ENCODE measurements at regions not wholly inside any gene's neighbourhood (a gene's known extent, or its start where the extent isn't known, plus 50 kb on each side); places are given as distances from the start of the nearest gene placed in this dataset.

- no CpG with 5 or more reads among the region's 1 CpG for WGBS (ENCODE audit: insufficient coverage)
- POLR2A ChIA-PET: no interaction called here
- Mint-ChIP-seq H3K4me1 (no peaks in the 10 kb centered on the region), H3K27me3 (no peaks in the 10 kb centered on the region), H3K4me3 (no peak overlapping the region), H3K27ac (no peak overlapping the region), H3K36me3 (no peaks in the 10 kb centered on the region), H3K9me3 (peaks cover 0 to 7% (median 4%) of the 10 kb centered on the region in 3 donors)
- CTCF ChIA-PET: no interaction called here
- Histone ChIP-seq H3K27me3 (replicated peaks in 1 of 2; ENCODE audit: control insufficient read depth in 2 of 2, extremely low read depth in 1 of 2, insufficient read depth in 2 of 2, low read length in 1 of 2) (no peaks in the 10 kb centered on the region), H3K4me1 (ENCODE audit: control insufficient read depth in 1 of 2, extremely low read depth in 1 of 2, insufficient read depth in 2 of 2, low read length in 2 of 2) (no peaks in the 10 kb centered on the region), H3K36me3 (ENCODE audit: control insufficient read depth in 2 of 2, extremely low read depth in 1 of 2, insufficient read depth in 1 of 2, low read length in 1 of 2) (no peaks in the 10 kb centered on the region), H3K4me3 (ENCODE audit: control insufficient read depth in 1 of 2, extremely low read depth in 1 of 2, low read length in 1 of 2) (no peak overlapping the region), H3K9me3 (no peaks in the 10 kb centered on the region), H3K27ac (ENCODE audit: low read length) (no peak overlapping the region)
- DNase-seq (no peak), ATAC-seq (replicated peaks in 1 of 4) (no peak)
Observed at GRCh38 chr5:125293223-125293622, 546.8 kb upstream of the ZNF608 start.

- no peak overlapping the region for H3K27ac Mint-ChIP-seq
- ATAC-seq (replicated peaks in 1 of 4) (no peak), DNase-seq (no peak)
- no peaks in the 10 kb centered on the region for H3K36me3 ChIP-seq (ENCODE audit: control insufficient read depth in 2 of 2, extremely low read depth in 1 of 2, insufficient read depth in 1 of 2, low read length in 1 of 2)
- WGBS (ENCODE audit: insufficient coverage): 81% methylated on average over 2 of the region's 4 CpGs
- no peak overlapping the region for H3K27ac ChIP-seq (ENCODE audit: low read length)
- no peaks in the 10 kb centered on the region for H3K9me3 ChIP-seq
- ChIA-PET CTCF (no interaction called here), POLR2A (no interaction called here)
- H3K4me3 Mint-ChIP-seq: no peak overlapping the region
- no peak overlapping the region for H3K4me3 ChIP-seq (ENCODE audit: control insufficient read depth in 1 of 2, extremely low read depth in 1 of 2, low read length in 1 of 2)
- no peaks in the 10 kb centered on the region for H3K4me1 ChIP-seq (ENCODE audit: control insufficient read depth in 1 of 2, extremely low read depth in 1 of 2, insufficient read depth in 2 of 2, low read length in 2 of 2)
- no peaks in the 10 kb centered on the region for H3K36me3 Mint-ChIP-seq
- peaks cover 0 to 7% (median 4%) of the 10 kb centered on the region in 3 donors for H3K9me3 Mint-ChIP-seq
- H3K4me1 Mint-ChIP-seq: no peaks in the 10 kb centered on the region
- H3K27me3 Mint-ChIP-seq: no peaks in the 10 kb centered on the region
- H3K27me3 ChIP-seq (replicated peaks in 1 of 2; ENCODE audit: control insufficient read depth in 2 of 2, extremely low read depth in 1 of 2, insufficient read depth in 2 of 2, low read length in 1 of 2): no peaks in the 10 kb centered on the region
Observed at GRCh38 chr5:125293726-125294125, 547.3 kb upstream of the ZNF608 start.

- H3K9me3 Mint-ChIP-seq: peaks cover 0 to 7% (median 4%) of the 10 kb centered on the region in 3 donors
- Histone ChIP-seq H3K27me3 (replicated peaks in 1 of 2; ENCODE audit: control insufficient read depth in 2 of 2, extremely low read depth in 1 of 2, insufficient read depth in 2 of 2, low read length in 1 of 2) (no peaks in the 10 kb centered on the region), H3K4me1 (ENCODE audit: control insufficient read depth in 1 of 2, extremely low read depth in 1 of 2, insufficient read depth in 2 of 2, low read length in 2 of 2) (no peaks in the 10 kb centered on the region), H3K36me3 (ENCODE audit: control insufficient read depth in 2 of 2, extremely low read depth in 1 of 2, insufficient read depth in 1 of 2, low read length in 1 of 2) (no peaks in the 10 kb centered on the region), H3K27ac (ENCODE audit: low read length) (no peak overlapping the region), H3K9me3 (no peaks in the 10 kb centered on the region), H3K4me3 (ENCODE audit: control insufficient read depth in 1 of 2, extremely low read depth in 1 of 2, low read length in 1 of 2) (no peak overlapping the region)
- ChIA-PET POLR2A (interaction anchor here in 1 of 2 donors (0.6 kb wide), 1 partner anchor 8 kb away, joined by 3 read pairs; no protein-coding TSS in a partner anchor), CTCF (no interaction called here)
- no peaks in the 10 kb centered on the region for H3K27me3 Mint-ChIP-seq
- DNase-seq (no peak), ATAC-seq (replicated peaks in 1 of 4) (no peak)
- no peaks in the 10 kb centered on the region for H3K36me3 Mint-ChIP-seq
- H3K4me3 Mint-ChIP-seq: no peak overlapping the region
- H3K27ac Mint-ChIP-seq: no peak overlapping the region
- WGBS (ENCODE audit: insufficient coverage): no CpG with 5 or more reads among the region's 2 CpGs
- H3K4me1 Mint-ChIP-seq: no peaks in the 10 kb centered on the region
Observed at GRCh38 chr5:125294844-125295243, 548.4 kb upstream of the ZNF608 start.

GRCh38 chr5:125295405-125295872, 549.0 kb upstream of the ZNF608 start:
- no CpG with 5 or more reads among the region's 4 CpGs for WGBS (ENCODE audit: insufficient coverage)

GRCh38 chr5:125298258-125298657, 551.8 kb upstream of the ZNF608 start:
- Histone ChIP-seq H3K36me3 (ENCODE audit: control insufficient read depth in 2 of 2, extremely low read depth in 1 of 2, insufficient read depth in 1 of 2, low read length in 1 of 2) (no peaks in the 10 kb centered on the region), H3K27me3 (replicated peaks in 1 of 2; ENCODE audit: control insufficient read depth in 2 of 2, extremely low read depth in 1 of 2, insufficient read depth in 2 of 2, low read length in 1 of 2) (no peaks in the 10 kb centered on the region), H3K4me3 (ENCODE audit: control insufficient read depth in 1 of 2, extremely low read depth in 1 of 2, low read length in 1 of 2) (no peak overlapping the region), H3K27ac (ENCODE audit: low read length) (no peak overlapping the region), H3K4me1 (ENCODE audit: control insufficient read depth in 1 of 2, extremely low read depth in 1 of 2, insufficient read depth in 2 of 2, low read length in 2 of 2) (no peaks in the 10 kb centered on the region), H3K9me3 (no peaks in the 10 kb centered on the region)
- Mint-ChIP-seq H3K4me3 (no peak overlapping the region), H3K4me1 (no peaks in the 10 kb centered on the region), H3K27me3 (no peaks in the 10 kb centered on the region), H3K9me3 (peaks cover 0 to 2% (median 0%) of the 10 kb centered on the region in 3 donors), H3K36me3 (no peaks in the 10 kb centered on the region), H3K27ac (no peak overlapping the region)
- ChIA-PET POLR2A (no interaction called here), CTCF (interaction anchor here in 1 of 2 donors (0.5 kb wide), 1 partner anchor 19 kb away, joined by 6 read pairs; no protein-coding TSS in a partner anchor)
- no peak for DNase-seq
- no peak for ATAC-seq (replicated peaks in 1 of 4)

More at GRCh38 chr5:125295405-125295872, 549.0 kb upstream of the ZNF608 start:
- Mint-ChIP-seq H3K4me3 (no peak overlapping the region), H3K27ac (no peak overlapping the region), H3K27me3 (no peaks in the 10 kb centered on the region), H3K4me1 (no peaks in the 10 kb centered on the region), H3K9me3 (peaks cover 0 to 7% (median 4%) of the 10 kb centered on the region in 3 donors), H3K36me3 (no peaks in the 10 kb centered on the region)
- ChIA-PET POLR2A (interaction anchor here in 1 of 2 donors (0.6 kb wide), 1 partner anchor 8 kb away, joined by 3 read pairs; no protein-coding TSS in a partner anchor), CTCF (no interaction called here)
- no peak overlapping the region for H3K4me3 ChIP-seq (ENCODE audit: control insufficient read depth in 1 of 2, extremely low read depth in 1 of 2, low read length in 1 of 2)
- ATAC-seq (replicated peaks in 1 of 4) (no peak), DNase-seq (no peak)
- no peaks in the 10 kb centered on the region for H3K27me3 ChIP-seq (replicated peaks in 1 of 2; ENCODE audit: control insufficient read depth in 2 of 2, extremely low read depth in 1 of 2, insufficient read depth in 2 of 2, low read length in 1 of 2)
- H3K36me3 ChIP-seq (ENCODE audit: control insufficient read depth in 2 of 2, extremely low read depth in 1 of 2, insufficient read depth in 1 of 2, low read length in 1 of 2): no peaks in the 10 kb centered on the region
- H3K4me1 ChIP-seq (ENCODE audit: control insufficient read depth in 1 of 2, extremely low read depth in 1 of 2, insufficient read depth in 2 of 2, low read length in 2 of 2): no peaks in the 10 kb centered on the region
- no peaks in the 10 kb centered on the region for H3K9me3 ChIP-seq
- no peak overlapping the region for H3K27ac ChIP-seq (ENCODE audit: low read length)

- POLR2A ChIA-PET: no interaction called here
- ATAC-seq (replicated peaks in 1 of 4): no peak
Observed at GRCh38 chr5:125298746-125299379, 552.4 kb upstream of the ZNF608 start.

More at GRCh38 chr5:125298746-125299379, 552.4 kb upstream of the ZNF608 start:
- Histone ChIP-seq H3K27ac (ENCODE audit: low read length) (no peak overlapping the region), H3K4me1 (ENCODE audit: control insufficient read depth in 1 of 2, extremely low read depth in 1 of 2, insufficient read depth in 2 of 2, low read length in 2 of 2) (no peaks in the 10 kb centered on the region), H3K9me3 (no peaks in the 10 kb centered on the region), H3K36me3 (ENCODE audit: control insufficient read depth in 2 of 2, extremely low read depth in 1 of 2, insufficient read depth in 1 of 2, low read length in 1 of 2) (no peaks in the 10 kb centered on the region), H3K27me3 (replicated peaks in 1 of 2; ENCODE audit: control insufficient read depth in 2 of 2, extremely low read depth in 1 of 2, insufficient read depth in 2 of 2, low read length in 1 of 2) (no peaks in the 10 kb centered on the region), H3K4me3 (ENCODE audit: control insufficient read depth in 1 of 2, extremely low read depth in 1 of 2, low read length in 1 of 2) (no peak overlapping the region)
- H3K27me3 Mint-ChIP-seq: no peaks in the 10 kb centered on the region
- DNase-seq: no peak
- H3K27ac Mint-ChIP-seq: no peak overlapping the region
- no peak overlapping the region for H3K4me3 Mint-ChIP-seq
- no peaks in the 10 kb centered on the region for H3K36me3 Mint-ChIP-seq
- WGBS (ENCODE audit: insufficient coverage): 100% methylated on average over 1 of the region's 1 CpG
- peaks cover 0 to 2% (median 0%) of the 10 kb centered on the region in 3 donors for H3K9me3 Mint-ChIP-seq
- CTCF ChIA-PET: no interaction called here
- H3K4me1 Mint-ChIP-seq: no peaks in the 10 kb centered on the region

Data from T-cell (primary cell).